SW 1271 (cell line): ENCODE measurements at regions not wholly inside any gene's neighbourhood (a gene's known extent, or its start where the extent isn't known, plus 50 kb on each side); places are given as distances from the start of the nearest gene placed in this dataset.

Source experiments
- DNase-seq, 2 experiments: peaks; one replicate each; lab custom pipeline; 2025; lab: John Stamatoyannopoulos, UW

- no peak for DNase-seq
These were observed 70.4 kb upstream of the SMNDC1 start for GRCh38 chr10:110375121-110375520.

DNA sequence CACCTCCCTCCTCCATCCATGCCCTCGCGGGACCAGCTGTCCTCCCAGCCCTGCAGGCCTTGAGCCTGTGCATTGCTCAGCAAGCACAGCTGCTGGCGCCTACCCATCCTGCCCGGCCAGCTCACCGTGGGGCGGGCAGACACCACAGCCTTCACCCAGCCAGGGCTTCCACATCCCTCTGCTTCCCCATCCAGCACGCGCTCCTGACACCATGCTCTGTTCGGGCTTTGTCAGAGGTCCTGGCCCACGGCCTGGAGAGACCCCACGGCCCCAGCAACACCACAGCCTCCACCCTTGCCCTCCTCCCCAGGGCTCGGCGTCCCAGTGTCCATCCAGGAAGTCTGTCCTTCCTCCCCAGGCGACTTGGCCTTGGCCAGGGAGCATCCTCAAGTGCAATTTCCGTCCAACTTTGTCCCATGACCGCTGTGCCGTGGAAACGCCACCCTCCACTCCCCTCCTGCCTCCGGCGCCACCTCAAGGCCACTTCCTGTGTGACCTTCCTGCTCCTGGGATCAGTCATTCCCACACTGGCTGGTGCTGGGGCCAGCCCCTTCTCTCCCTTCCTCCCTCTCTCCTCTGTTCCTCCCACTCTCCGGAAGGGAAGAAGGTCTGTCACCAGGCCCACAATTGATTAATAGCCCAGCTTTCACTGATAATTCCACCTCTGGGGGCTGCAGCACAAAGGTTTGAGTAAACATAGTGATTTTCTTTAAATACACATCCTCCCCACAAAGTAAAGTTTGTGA is 71.5 kb upstream of the SMNDC1 start:
- DNase-seq: no peak

- DNase-seq: no peak
These were observed 72.0 kb upstream of the SMNDC1 start for GRCh38 chr10:110376767-110377160.

DNA sequence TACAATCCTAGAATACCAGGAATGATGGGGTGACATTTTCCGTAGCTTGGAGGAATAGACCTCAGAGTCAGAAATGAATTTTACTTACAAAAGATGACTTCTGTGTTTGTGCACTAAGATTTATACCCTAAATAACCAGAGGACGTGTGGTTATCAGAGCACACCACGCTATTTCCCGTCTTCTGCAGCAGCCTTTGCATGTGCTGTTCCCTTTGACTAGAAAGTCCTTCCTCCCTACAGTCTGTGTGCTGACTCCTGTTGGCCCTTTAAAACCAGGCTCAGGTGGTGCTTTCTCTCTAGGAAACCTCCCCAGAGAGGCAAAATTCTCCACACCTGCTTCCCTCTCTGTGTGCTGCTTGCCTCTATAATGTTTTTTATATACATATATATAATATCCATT is 73.3 kb upstream of the SMNDC1 start:
- no peak for DNase-seq

GRCh38 chr10:110378533-110379108 is 73.9 kb upstream of the SMNDC1 start:
- DNase-seq: no peak

GRCh38 chr10:110379831-110380230 is 75.1 kb upstream of the SMNDC1 start:
- DNase-seq: no peak

DNA sequence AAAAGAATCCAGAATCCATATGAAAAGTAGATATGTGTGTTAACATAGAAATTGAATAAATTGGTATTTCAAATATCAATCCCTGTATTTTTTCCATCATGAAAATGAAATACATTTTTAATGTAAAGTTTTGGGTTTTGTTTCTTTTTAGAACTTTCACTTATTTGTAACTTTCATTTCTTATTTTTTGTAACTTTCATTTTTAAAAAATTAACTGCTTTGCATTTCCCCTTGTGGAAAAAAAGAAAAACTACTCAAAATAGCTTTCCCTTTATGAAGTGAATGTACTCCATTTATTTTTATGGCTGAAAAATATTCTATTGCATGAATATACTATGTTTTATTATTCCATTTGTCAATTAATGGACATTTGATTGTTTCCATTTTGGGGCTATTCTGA is 75.6 kb upstream of the SMNDC1 start:
- DNase-seq: no peak

DNA sequence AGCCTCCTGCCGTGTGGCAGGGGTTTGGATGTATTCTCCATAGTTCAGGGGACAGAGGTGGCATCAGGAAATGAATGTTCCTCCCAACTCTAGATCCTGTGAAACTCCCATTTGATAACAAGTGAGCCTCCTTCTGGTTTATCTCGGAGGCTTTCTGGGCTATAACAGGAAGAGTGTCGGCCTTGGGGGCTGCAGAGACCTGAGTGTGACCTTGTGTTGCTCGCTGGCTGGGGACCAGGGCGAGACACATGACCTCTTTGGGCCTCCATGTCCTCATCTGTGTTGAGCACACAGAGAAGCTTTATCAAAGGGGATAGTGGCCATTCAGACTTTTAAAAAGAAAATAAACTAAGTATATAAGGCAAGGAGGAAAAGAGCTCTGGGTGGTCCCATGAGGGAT is 78.0 kb upstream of the SMNDC1 start:
- no peak for DNase-seq

- DNase-seq: no peak
These were observed 82.9 kb upstream of the SMNDC1 start for GRCh38 chr10:110387617-110387982.

DNA sequence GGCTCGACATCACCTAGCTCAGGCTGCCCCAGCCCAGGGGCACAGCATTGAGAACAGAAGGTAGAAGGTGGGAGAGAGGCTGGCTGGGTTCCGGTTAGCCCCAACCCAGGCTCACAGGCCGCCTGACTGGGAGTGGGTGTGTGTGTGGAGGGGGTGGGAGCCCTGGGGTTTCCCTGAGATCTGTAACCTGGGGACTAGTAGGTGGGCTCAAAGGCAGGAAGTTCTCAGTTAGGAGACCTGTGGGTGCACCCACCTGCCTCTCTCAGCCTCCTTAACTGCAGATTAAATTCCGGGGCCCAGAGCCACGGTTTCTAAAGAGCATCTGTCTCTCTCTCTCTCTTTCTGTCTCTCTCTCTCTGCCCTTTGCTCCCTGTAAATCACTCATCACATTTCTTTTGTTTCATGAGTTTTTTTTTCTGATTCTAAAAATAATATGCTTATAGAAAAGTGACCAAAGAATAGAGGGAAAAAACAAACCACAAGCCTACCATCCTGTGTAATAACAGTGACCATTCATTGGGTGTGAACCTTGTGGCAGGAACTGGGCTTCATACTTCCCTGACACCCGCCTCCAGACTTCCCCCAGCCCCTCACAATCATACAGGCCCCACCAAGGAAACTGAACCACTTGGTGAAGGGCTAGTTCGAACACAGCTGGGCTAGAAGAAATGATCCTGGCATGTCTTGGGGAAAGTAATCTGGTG is 83.4 kb upstream of the SMNDC1 start:
- DNase-seq: no peak

- no peak for DNase-seq
These were observed 84.0 kb upstream of the SMNDC1 start for GRCh38 chr10:110388687-110389052.

- DNase-seq: no peak
These were observed 84.5 kb upstream of the SMNDC1 start for GRCh38 chr10:110389255-110389654.

DNA sequence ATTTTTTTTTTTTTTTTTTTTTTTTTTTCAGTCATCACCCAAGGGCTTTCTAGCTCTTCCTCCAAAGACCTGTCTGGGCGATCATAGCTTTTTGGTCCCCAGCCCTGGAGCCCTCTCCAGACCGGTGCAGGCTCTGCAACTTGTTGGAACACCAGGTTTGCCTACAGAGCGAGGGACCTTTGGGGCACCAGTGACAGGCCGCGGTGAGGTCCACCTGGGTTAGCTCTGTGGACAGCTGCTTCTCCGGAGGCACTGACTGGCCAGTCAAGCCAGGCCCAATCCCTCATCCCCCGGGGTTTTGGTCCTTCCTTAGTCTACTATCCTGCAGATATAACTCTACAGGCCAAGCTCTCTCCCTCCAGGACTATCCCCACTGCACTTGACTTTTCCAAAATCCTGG is 86.8 kb upstream of the SMNDC1 start:
- no peak for DNase-seq

GRCh38 chr10:110392121-110392520 is 87.4 kb upstream of the SMNDC1 start:
- no peak for DNase-seq

DNA sequence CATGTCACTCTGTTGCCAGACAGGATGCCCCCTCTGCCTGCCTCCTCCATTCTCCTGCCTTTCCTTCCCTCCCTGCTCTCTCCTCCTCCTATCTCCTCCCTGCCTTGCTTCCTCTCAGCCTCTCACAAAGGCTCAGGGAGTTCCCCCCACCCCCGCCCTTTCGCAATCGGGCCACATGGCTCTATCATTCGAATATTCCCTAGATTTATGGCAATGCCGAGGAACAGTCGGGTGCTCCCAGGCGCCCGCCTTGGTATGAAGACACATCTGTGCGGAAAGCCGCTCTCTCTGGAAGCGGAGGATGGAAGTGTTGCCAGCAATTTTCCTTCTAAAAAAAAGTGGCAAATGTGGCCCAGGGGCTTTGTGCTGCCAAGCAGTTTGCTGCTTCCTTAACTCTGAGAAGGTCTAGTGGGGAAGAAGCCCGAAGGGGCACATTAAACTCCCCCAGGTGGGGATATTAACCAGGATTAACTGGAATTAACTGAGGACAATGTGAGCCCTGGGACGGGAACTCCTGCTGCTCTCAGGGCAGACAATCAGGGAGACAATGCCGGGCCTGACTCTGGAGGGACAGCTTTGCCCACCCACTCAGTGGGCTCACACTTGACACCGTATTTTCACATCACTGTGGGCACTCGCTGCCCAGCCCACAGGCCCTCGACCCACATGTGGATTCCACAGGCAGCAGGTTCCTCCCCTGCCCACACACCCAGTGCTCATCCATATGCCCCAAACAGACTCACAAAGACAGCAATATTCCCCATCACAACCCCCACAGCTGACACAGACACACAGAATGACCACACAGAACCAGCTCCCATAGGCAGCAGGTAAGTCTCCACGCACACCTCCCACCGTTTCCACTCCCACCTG is 88.4 kb upstream of the SMNDC1 start:
- DNase-seq: no peak

- DNase-seq: no peak
These were observed 89.1 kb upstream of the SMNDC1 start for GRCh38 chr10:110393866-110394265.

- DNase-seq: no peak
These were observed 89.6 kb upstream of the SMNDC1 start for GRCh38 chr10:110394296-110394695.

DNA sequence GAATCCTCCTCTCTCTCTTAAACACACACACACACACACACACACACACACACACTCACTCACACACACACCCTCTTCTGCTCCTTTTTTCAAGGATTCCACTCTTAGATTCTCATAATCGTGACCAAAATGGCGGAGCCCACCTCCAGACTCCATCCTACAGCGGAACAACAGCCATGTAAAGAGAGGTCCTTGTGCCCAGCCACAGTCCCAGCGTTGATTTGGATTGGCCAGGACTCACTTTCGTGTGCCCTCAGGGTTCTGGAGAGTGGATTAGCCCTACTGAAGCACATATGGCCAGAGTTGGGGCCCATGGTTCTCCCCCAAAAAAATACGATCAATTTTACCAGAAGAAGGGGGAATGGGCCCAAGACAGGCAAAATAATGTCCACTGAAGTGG is 90.2 kb upstream of the SMNDC1 start:
- no peak for DNase-seq

DNA sequence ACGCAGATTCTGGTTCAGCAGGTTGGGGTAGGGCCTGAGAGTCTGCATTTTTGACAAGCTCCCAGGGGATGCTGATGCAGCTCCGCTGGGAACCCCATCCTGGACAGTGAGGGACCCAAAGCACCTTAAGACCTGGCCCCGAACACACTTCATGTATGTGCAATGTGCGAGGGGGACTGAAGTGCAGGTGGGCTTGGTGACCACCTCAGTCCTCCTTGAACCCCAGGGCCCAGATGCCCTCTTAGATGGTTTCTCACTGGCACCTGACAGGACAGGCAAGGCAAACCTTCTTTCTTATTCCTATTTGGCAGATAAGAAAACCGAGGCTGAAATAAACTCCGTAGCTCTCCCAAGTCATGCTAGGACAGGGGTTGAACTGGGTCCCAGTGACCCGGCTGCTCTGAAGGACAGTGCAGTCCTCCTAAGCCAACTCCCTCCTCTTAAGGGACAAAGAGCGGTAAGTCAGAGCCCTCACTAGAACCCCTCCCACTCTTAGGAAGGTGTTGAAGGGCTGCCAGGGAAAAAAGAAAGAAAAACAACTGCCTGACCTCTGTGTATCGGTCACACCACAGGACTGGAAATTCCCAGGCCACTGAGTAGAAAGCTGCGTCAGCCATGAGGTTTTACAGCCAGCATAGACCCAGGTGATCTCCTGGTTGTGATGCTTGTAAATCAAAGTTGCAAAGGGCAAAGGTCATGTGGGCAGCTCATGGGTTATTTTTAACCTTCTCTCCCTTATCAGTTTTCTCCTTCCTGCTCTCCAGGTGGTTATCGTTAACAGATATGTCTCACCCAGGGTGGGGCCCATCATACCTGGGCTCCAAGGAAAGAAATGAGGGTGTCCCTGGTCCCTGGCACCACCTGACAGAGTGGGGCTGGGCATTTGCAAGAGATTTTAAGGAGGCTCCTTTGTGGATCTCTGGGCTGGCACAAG is 90.9 kb upstream of the SMNDC1 start:
- DNase-seq: peak in 1 of 2 experiments; percentile 80

DNA sequence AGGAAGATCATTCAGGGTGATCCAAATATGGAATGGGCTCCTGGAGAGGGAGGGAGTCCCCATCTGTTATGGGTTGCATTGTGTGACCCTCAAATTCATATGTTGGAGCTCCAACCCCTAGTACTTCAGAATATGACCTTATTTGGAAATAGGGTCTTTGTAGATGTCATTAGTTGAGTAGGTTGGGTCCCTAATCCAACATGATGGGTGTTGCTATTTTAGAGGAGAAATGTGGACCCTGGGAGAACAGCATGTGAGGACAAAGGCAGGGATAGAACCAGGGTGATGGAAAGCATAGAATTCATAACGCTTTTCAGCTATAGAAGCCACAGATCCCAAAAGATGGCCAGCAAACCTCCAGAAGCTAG is 91.5 kb upstream of the SMNDC1 start:
- no peak for DNase-seq

DNA sequence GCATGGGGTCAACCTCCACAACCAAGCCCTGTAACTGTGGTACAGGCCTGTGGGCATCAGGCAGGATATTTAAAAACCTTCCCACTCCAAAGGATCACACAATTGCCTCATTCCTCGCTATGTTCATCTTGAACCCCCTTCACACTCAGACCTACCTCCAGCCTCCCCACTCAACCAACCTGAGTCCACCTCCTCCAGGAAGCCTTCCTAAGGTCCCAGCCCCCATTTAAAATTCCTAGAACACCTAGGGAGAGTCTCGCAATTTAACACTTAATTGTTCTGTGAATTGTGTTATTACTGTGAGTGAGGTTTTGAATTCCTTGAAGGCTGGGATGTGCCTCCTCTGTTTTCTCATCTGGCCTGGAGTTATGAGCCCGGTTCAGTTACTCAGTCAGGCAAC is 93.1 kb upstream of the SMNDC1 start:
- no peak for DNase-seq
